Activated B cell treated with CpG ODN at 0.5 μM for 24 hours (primary cell): ENCODE measurements at regions not wholly inside any gene's neighbourhood (a gene's known extent, or its start where the extent isn't known, plus 50 kb on each side); places are given as distances from the start of the nearest gene placed in this dataset.

Source experiments
- ATAC-seq: fragments of 200-7000 bp; cut with Tn5 transposase; one replicate; pipeline ENCODE4 v1.10.0; 2021; ENCODE audit warnings: low read depth, mild to moderate bottlenecking, moderate library complexity
- CTCF ChIA-PET: fragments of 350-600 bp; sonication (Branson Sonifier 250); formaldehyde crosslinking; loops from one replicate; lab custom pipeline; 2021; ENCODE audit warnings: antibody characterized with exemption; lab: Charles Lee
- POLR2A ChIA-PET: fragments of 350-600 bp; sonication (Branson Sonifier 250); formaldehyde crosslinking; loops from one replicate; lab custom pipeline; 2021; ENCODE audit warnings: antibody characterized with exemption; lab: Charles Lee
- DNase-seq: peaks from one replicate; pipeline ENCODE4 v3.0.0; 2022
- H3K27ac Mint-ChIP-seq: one replicate; pipeline ENCODE4 v1.8.0; 2020; ENCODE audit warnings: mixed read lengths
- H3K27me3 Mint-ChIP-seq: one replicate; pipeline ENCODE4 v1.8.0; 2021; ENCODE audit warnings: mixed read lengths
- H3K36me3 Mint-ChIP-seq: one replicate; pipeline ENCODE4 v1.8.0; 2021; ENCODE audit warnings: low read depth, mixed read lengths
- H3K4me1 Mint-ChIP-seq: one replicate; pipeline ENCODE4 v1.8.0; 2021; ENCODE audit warnings: mixed read lengths
- H3K4me3 Mint-ChIP-seq: one replicate; pipeline ENCODE4 v1.8.0; 2020; ENCODE audit warnings: mild to moderate bottlenecking, mixed read lengths
- H3K9me3 Mint-ChIP-seq: one replicate; pipeline ENCODE4 v1.8.0; 2020; ENCODE audit warnings: mixed read lengths
- CTCF ChIP-seq: fragments of 200-600 bp; IDR thresholded peaks from one replicate; pipeline ENCODE4 v1.8.0; 2022; ENCODE audit warnings: antibody characterized with exemption, mild to moderate bottlenecking
- intact Hi-C: fragments of 100-400 bp; cut with micrococcal nuclease; formaldehyde crosslinking; loops from one replicate; pipeline ENCODE4 v1.15.1; 2024

- Mint-ChIP-seq H3K9me3 (no peaks in the 10 kb centered on the region), H3K27me3 (peaks cover 5% of the 10 kb centered on the region), H3K4me1 (no peaks in the 10 kb centered on the region), H3K27ac (no peak overlapping the region), H3K36me3 (no peaks in the 10 kb centered on the region), H3K4me3 (no peak overlapping the region)
- ChIA-PET POLR2A (no interaction called here), CTCF (no interaction called here)
- intact Hi-C loops, result no loop called here
- ATAC-seq (no peak), DNase-seq (no peak)
- no peak for TF ChIP-seq CTCF
Measured at GRCh38 chrY:7471976-7472375, 560.4 kb upstream of the AMELY start.

- no peak for ATAC-seq
- ChIA-PET POLR2A (no interaction called here), CTCF (no interaction called here)
- TF ChIP-seq CTCF, result no peak
- Mint-ChIP-seq H3K4me1 (no peaks in the 10 kb centered on the region), H3K4me3 (no peak overlapping the region), H3K27me3 (peaks cover 2% of the 10 kb centered on the region), H3K36me3 (no peaks in the 10 kb centered on the region), H3K27ac (no peak overlapping the region), H3K9me3 (no peaks in the 10 kb centered on the region)
- intact Hi-C loops, result no loop called here
- DNase-seq, result no peak
Measured at GRCh38 chrY:7470037-7470436, 558.5 kb upstream of the AMELY start.

- H3K27me3 Mint-ChIP-seq, result peaks cover 2% of the 10 kb centered on the region
- no peaks in the 10 kb centered on the region for H3K9me3 Mint-ChIP-seq
- no peak for TF ChIP-seq CTCF
- H3K4me1 Mint-ChIP-seq, result no peaks in the 10 kb centered on the region
- intact Hi-C loops, result no loop called here
- no peak overlapping the region for H3K4me3 Mint-ChIP-seq
- ATAC-seq (no peak), DNase-seq (no peak)
- no peaks in the 10 kb centered on the region for H3K36me3 Mint-ChIP-seq
- H3K27ac Mint-ChIP-seq, result no peak overlapping the region
- POLR2A ChIA-PET, result no interaction called here
- CTCF ChIA-PET, result no interaction called here
Measured at GRCh38 chrY:7468951-7469745, 557.6 kb upstream of the AMELY start.

- ATAC-seq (no peak), DNase-seq (no peak)
- peaks cover 6% of the 10 kb centered on the region for H3K27me3 Mint-ChIP-seq
- CTCF ChIA-PET, result no interaction called here
- intact Hi-C loops, result no loop called here
- H3K4me3 Mint-ChIP-seq, result no peak overlapping the region
- no peaks in the 10 kb centered on the region for H3K4me1 Mint-ChIP-seq
- POLR2A ChIA-PET, result no interaction called here
- no peaks in the 10 kb centered on the region for H3K36me3 Mint-ChIP-seq
- H3K27ac Mint-ChIP-seq, result no peak overlapping the region
- no peak for TF ChIP-seq CTCF
- no peaks in the 10 kb centered on the region for H3K9me3 Mint-ChIP-seq
Measured at GRCh38 chrY:7467796-7468520, 556.4 kb upstream of the AMELY start.

- H3K4me1 Mint-ChIP-seq, result no peaks in the 10 kb centered on the region
- H3K27me3 Mint-ChIP-seq, result peaks cover 12% of the 10 kb centered on the region
- H3K4me3 Mint-ChIP-seq, result no peak overlapping the region
- intact Hi-C loops, result no loop called here
- no peak overlapping the region for H3K27ac Mint-ChIP-seq
- ATAC-seq (no peak), DNase-seq (no peak)
- ChIA-PET POLR2A (no interaction called here), CTCF (no interaction called here)
- TF ChIP-seq CTCF, result no peak
- H3K36me3 Mint-ChIP-seq, result no peaks in the 10 kb centered on the region
- H3K9me3 Mint-ChIP-seq, result no peaks in the 10 kb centered on the region
Measured at GRCh38 chrY:7465185-7465621, 553.7 kb upstream of the AMELY start.
